Stimulated activated CD4-positive, alpha-beta T cell treated with anti-CD3 and anti-CD28 coated beads, Interleukin-4, amount 100 ng/mL, for 4 hours (primary cell): ENCODE measurements at regions not wholly inside any gene's neighbourhood (a gene's known extent, or its start where the extent isn't known, plus 50 kb on each side); places are given as distances from the start of the nearest gene placed in this dataset.
A peak's percentile ranks its signal among the peaks of the same experiment; 100 is the strongest.

Source experiments
- DNase-seq, 2 experiments: peaks; one replicate each; pipeline ENCODE4 v3.0.0-alpha.2; 2020

DNA sequence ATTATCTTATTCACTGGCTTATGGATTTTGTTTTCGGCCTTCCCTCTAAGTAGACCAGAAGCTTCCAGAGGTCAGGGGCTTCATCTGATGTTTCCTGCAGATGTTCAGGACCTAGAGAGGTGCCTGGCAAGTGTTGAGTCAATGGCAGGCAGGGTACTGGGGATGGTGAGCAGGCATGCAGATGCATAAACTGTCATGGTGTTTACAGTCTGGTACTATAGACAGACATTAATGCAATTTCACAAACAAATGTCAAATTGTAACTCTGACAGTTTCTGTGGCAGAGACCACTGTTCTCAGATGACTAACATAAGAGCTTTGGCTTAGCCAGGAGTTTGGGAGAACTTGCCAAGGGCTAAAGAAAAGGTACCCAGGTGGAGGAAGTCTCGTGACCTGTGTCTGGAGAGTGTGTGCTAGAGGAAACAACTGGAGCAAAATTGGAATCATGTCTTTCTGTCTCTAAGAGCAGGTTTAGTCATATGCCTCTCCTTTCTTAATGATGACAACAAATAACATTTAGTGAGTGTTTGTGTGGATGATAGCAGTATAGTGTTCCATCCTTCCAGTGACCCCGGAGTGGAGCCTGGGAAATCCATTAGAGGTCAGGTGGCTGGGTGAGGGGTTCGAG, 53.7 kb upstream of the TRAK1 start:
- DNase-seq, result no peak

- DNase-seq, result no peak
Measured at GRCh38 chr3:42036483-42036823, 54.7 kb upstream of the TRAK1 start.

DNA sequence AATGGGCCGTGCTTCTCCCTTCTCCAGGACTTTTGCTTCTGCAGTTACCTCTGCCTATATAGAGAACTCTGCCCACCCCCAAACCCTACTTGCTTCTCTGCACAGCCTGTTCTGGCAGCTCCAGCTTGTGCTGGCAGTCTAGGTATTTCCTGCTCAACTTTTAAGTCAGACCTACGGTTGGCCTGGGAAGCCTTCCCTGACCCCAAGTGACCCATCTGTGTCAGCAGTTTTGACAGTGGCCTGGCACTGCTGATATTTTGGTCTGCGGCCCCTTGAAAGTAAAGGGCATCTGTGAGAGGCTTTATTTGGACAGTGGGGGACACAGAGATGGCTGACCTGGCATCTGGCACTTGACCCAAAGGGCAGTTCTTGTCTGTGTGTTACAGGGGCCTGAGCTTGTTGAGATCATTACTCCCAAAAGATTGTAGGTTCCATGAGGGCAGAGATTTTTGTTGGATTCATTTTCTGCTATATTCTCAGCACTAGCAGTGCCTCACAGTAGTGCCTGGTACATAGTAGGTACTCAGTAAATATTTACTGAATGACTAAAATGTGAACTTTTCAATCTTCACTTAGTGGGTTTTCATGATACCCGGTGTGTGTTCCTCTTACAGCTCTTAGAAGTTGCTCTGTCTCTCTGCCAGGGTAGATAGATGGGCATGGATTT, 55.2 kb upstream of the TRAK1 start:
- DNase-seq, result no peak

DNA sequence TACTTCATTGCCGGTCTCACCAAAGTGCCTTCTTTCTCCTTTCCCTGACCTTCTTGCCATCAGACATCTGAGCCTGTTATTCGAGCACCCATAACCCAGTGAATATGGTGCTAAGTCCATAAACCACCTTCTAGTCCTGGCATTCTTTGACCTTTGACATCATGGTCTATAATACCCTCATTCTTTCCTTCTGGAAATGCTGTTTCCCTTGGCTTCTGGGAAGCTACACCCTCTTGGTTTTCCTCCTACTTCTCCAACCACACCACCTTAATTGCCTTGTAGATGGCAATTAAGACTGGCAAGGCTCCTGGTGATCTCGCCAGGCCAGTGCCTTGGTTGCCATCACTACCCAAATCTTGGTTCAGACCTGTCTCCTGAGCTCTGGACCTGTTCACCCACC, 56.1 kb upstream of the TRAK1 start:
- DNase-seq, result no peak

DNA sequence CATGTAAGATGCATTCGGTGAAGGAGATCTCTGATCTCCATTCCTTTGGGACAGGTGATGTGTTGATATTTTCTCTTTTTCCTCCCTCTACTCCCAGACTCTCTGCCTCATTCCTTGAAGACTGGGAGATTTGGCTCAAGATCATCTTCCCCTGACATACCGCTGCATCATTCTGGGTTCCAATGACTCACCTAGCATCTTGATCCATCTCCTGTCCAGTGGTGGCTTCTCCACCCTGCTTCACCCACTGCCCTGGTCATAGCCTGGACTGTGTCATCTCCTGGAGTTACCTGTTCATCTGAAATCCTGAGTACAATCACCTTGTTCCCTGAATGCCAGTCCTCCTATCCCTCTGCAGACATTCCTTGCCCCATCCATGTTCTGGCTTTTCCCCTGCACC, 57.4 kb upstream of the TRAK1 start:
- DNase-seq, result no peak

- DNase-seq, result no peak
Measured at GRCh38 chr3:42032693-42033349, 58.3 kb upstream of the TRAK1 start.

DNA sequence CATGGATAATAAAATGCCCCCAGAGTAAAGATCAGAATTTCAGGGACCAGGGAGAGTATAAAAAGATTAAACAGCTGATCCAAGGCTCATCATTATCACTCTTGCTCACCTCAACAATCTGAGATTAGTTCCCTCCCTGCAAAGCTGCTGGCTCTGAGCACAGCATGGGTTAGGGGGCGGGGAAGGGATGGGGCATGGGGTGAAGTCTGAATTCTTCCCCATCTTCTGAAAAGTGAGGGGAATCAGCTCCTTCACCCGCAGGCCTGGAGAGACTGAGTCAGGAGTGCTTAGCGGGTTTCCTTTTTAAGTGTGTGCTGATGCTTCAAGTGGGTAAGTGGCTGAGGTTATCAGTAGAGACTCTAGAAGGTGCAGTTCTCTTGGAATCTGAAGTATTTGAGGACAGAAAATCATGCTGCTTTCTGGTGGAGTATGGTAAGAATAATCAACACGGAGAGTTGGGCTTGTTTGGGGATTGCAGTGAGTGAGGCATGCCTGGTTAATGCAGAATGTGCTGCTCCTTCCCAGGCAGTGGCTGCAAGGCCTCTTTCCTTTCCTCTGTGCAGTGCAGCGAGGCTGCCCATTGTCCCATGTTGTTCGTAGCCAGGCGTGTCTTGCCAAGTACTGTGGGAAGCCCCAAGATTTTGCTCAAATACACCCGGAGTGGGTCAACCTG, 59.2 kb upstream of the TRAK1 start:
- no peak for DNase-seq

DNA sequence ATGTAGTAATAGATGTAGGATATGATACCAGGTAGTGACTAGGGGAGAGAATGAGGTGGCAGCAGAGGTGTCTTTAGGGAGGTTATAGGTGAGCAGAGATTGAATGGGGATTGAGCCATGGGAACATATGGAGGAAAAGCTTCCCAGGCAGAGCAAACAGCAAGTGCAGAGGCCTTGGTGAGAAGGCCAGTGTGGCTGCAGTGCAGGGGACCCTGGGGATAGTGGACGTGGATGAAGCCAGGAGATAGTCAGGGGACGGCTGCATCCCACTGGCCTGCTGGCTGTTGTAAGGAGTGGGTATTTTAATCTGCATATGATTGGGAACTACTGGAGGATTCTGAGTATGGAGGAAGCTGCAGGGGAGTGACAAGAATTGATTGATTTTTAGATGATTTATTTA, 62.7 kb upstream of the TRAK1 start:
- no peak for DNase-seq

DNA sequence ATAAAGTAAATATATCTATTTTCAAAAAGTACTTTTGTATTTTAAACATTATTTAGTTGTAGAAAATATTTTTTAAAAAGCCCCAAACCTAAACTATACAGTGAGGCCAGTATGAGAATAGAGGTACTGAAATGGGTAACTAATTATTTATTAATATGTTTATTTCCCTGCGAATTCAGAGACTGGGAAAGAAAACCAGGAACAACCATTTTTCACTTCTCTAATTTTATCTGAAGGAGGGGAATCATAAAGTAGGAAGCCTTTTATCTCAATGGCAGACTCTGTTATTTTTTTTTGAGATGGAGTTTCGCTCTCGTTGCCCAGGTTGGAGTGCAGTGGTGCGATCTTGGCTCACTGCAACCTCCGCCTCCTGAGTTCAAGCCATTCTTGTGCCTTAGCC, 63.6 kb upstream of the TRAK1 start:
- DNase-seq, result no peak

DNA sequence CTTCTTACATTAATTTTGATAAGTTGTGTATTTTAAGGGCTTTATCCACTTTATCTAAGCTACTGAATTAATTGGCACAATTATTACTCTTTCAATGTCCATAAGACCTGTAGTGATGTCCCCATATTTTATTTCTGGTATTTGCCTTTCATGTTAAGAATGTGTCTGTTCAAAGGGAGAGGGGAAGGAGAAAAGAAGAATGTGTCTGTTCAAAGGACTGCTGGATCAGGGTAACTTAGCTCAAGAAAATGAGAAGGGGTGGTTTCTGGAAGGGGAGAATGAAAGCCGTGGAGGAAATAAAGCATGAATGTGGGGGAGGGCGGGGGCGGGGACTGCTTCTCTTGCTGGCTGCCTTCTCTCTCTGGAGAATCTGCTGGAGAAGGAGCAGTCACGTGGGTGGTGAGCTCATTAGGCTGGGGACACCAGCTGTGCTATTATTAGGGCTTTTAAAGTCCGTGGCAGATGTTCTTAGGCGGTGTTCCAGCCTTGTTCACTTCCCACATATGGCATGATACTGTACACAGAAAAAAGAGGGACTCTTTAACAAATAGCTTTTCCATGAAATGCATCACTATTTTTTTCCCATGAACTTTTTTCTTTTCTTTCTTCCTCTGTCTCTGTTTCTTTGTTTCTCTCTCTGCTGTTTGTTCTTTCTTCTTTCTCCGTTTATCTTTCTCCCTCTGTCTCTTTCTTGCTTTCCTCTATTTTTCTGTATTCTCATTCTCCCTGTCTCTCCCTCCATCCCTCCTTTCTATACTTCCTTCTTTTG, 63.7 kb upstream of the ULK4 start:
- peak in 1 of 2 experiments; percentile 26 for DNase-seq

- no peak for DNase-seq
Measured at GRCh38 chr3:42024591-42025351, 62.9 kb upstream of the ULK4 start.

GRCh38 chr3:42023380-42023779, 61.5 kb upstream of the ULK4 start:
- DNase-seq, result peak in 1 of 2 experiments; percentile 38

DNA sequence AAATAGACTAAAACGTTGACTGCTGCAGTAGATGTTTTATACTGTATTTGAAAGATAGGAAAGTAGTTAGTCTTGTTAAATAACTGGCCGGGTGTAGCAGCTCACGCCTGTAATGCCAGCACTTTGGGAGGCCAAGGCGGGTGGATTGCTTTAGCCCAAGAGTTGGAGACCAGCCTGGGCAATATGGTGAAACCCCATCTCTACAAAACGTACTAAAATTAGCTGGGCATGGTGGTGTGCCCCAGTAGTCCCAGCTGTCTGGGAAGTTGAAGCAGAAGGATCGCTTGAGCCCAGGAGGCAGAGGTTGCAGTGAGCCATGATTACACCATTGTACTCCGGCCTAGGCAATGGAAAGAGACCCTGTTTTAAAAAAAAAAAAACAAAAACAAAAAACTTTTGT, 60.5 kb upstream of the ULK4 start:
- no peak for DNase-seq

DNA sequence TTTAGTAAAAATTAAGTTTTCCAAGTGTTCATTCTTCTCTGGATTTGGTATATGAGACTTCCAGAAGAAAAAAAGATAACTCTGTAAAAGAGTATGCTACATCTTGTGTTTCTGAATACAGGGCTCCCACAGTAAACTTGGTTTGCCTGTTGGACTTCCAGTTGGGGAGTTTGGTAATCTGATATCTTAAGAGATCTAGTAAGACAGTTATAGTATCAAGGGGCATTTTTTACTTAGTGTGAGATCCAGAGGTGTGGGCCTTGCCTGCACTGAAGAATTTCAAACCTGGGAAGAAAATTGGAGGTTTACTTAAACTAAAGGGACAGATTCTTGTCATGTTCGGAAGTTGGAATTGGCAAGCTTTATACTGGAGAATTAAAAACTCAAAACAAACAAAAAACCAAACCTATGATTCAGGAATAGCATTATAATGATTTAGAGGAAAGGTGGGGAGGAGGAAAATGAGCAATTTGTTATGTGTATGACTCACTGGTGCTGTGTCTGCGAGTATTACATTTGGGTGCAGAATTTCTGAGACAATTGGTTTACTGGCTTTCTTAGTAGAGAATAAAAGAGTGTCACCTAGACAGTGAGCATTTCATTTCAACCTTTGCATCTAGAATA, 58.9 kb upstream of the ULK4 start:
- no peak for DNase-seq

GRCh38 chr3:42019953-42020260, 58.0 kb upstream of the ULK4 start:
- no peak for DNase-seq

DNA sequence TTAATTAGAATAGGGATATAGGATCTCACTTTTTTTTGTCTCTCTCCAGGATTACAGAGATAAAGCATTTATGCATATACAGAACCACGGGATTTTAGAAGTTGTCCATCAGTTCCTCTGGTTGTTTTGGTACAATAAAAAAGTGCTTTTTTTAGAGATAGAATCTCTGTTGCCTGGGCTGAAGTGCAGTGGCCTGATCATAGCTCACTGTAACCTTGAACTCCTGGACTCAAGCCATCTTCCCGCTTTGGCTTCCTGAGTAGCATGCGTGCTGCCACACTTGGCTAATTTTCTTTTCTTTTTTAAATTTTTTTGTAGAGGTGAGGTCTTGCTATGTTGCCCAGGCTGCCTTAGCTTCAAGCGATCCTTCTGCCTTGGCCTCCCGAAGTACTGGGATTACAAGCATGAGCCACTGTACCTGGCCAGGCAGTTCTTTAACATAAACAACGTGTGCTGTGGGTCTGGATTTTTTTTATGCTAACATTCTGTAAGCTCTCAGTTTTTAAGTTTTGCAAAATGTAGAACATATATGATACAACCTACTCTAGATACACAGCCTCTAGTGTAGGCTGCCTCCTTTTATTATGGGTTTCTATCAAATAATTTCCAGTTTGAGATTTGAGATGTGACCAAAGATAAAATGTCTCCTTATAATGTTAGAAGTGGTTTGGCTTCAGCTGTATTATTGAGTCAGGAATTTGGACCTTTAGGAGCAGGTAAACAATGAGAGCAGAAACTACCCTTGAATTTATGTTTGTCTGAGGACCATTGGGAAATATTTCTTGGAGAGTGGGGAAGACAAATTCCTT, 57.4 kb upstream of the ULK4 start:
- DNase-seq, result no peak

- no peak for DNase-seq
Measured at GRCh38 chr3:42014921-42015533, 53.1 kb upstream of the ULK4 start.

GRCh38 chr3:42014458-42014920, 52.6 kb upstream of the ULK4 start:
- DNase-seq, result no peak

GRCh38 chr3:42013691-42014457, 52.0 kb upstream of the ULK4 start:
- DNase-seq, result peak; percentile 26 to 44
